KMS-11 (cell line): ENCODE measurements at regions not wholly inside any gene's neighbourhood (a gene's known extent, or its start where the extent isn't known, plus 50 kb on each side); places are given as distances from the start of the nearest gene placed in this dataset.

Experiments
- H2AFZ ChIP-seq: fragments of 200-600 bp; sonication (generic); 2 replicates; pipeline ENCODE4 v1.6.1; 2016; ENCODE audit warnings: antibody characterized with exemption, mixed run types, low read depth
- H3K27ac ChIP-seq: fragments of 200-600 bp; sonication (generic); 2 replicates; pipeline ENCODE4 v1.6.1; 2016; ENCODE audit warnings: mild to moderate bottlenecking, mixed run types
- H3K27me3 ChIP-seq: fragments of 200-600 bp; sonication (generic); 2 replicates; pipeline ENCODE4 v1.6.1; 2017; ENCODE audit warnings: mild to moderate bottlenecking, low read depth, mixed run types, moderate library complexity; ENCODE audit not compliant: insufficient read depth
- H3K36me3 ChIP-seq: fragments of 200-600 bp; sonication (generic); 2 replicates; pipeline ENCODE4 v1.6.1; 2017; ENCODE audit warnings: mild to moderate bottlenecking, mixed run types; ENCODE audit not compliant: insufficient read depth
- H3K4me1 ChIP-seq: fragments of 200-600 bp; sonication (generic); 2 replicates; pipeline ENCODE4 v1.6.1; 2016; ENCODE audit warnings: mild to moderate bottlenecking, low read depth, mixed run types; ENCODE audit not compliant: poor library complexity, severe bottlenecking
- H3K4me2 ChIP-seq: fragments of 200-600 bp; sonication (generic); 2 replicates; pipeline ENCODE4 v1.7.0; 2016; ENCODE audit warnings: mild to moderate bottlenecking, mixed run types
- H3K4me3 ChIP-seq: fragments of 200-600 bp; sonication (generic); IDR thresholded peaks from 2 replicates; pipeline ENCODE4 v1.6.1; 2017; ENCODE audit warnings: low read depth, low read length, mixed read lengths; ENCODE audit not compliant: insufficient read depth
- H3K79me2 ChIP-seq: fragments of 200-600 bp; sonication (generic); 2 replicates; pipeline ENCODE4 v1.6.1; 2016; ENCODE audit warnings: low read depth, mixed run types; ENCODE audit not compliant: insufficient read depth
- H3K9ac ChIP-seq: fragments of 200-600 bp; sonication (generic); 2 replicates; pipeline ENCODE4 v1.6.1; 2016; ENCODE audit warnings: mild to moderate bottlenecking, mixed run types
- H4K20me1 ChIP-seq: fragments of 200-600 bp; sonication (generic); 2 replicates; pipeline ENCODE4 v1.6.1; 2016; ENCODE audit warnings: mild to moderate bottlenecking, mixed run types; ENCODE audit not compliant: insufficient read depth
- TF ChIP-seq, protein P1 (sequence below): fragments of 200-600 bp; sonication (generic); conservative IDR thresholded peaks from 2 replicates; pipeline ENCODE4 v1.6.1; 2017; ENCODE audit warnings: low read depth, mild to moderate bottlenecking, antibody characterized with exemption, low read length, moderate library complexity, mixed read lengths

DNA sequence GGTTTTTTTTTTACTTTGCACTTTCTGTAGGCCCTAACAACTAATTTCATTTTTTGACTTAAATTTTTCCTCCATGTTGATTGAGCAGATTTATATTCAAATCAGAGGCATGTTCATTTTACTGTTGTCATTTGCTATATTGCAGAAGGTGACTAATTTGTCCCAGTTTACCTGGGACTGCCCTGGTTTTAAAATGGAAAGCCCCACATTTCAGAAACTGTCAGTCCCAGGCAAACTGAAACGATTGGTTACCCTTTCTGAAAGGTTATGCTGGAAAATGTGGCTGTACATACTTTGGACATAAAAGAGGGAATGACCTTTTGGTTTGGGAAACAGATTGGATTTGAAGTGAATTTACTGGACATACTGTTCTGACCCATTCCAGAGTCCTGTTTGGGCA is 160.0 kb downstream of the SPCS3 start:
- no peak overlapping the region for H3K27ac ChIP-seq
- no peaks in the 10 kb centered on the region for H3K36me3 ChIP-seq
- H2AFZ ChIP-seq: no peak overlapping the region
- no peak overlapping the region for H3K4me2 ChIP-seq
- H3K4me3 ChIP-seq: no peak overlapping the region
- peaks cover 4% of the 10 kb centered on the region for H3K4me1 ChIP-seq
- H3K9ac ChIP-seq: no peak overlapping the region
- no peaks in the 10 kb centered on the region for H4K20me1 ChIP-seq
- no peaks in the 10 kb centered on the region for H3K79me2 ChIP-seq
- no peaks in the 10 kb centered on the region for H3K27me3 ChIP-seq
- TF ChIP-seq, protein P1, sequence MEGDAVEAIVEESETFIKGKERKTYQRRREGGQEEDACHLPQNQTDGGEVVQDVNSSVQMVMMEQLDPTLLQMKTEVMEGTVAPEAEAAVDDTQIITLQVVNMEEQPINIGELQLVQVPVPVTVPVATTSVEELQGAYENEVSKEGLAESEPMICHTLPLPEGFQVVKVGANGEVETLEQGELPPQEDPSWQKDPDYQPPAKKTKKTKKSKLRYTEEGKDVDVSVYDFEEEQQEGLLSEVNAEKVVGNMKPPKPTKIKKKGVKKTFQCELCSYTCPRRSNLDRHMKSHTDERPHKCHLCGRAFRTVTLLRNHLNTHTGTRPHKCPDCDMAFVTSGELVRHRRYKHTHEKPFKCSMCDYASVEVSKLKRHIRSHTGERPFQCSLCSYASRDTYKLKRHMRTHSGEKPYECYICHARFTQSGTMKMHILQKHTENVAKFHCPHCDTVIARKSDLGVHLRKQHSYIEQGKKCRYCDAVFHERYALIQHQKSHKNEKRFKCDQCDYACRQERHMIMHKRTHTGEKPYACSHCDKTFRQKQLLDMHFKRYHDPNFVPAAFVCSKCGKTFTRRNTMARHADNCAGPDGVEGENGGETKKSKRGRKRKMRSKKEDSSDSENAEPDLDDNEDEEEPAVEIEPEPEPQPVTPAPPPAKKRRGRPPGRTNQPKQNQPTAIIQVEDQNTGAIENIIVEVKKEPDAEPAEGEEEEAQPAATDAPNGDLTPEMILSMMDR: no peak

DNA sequence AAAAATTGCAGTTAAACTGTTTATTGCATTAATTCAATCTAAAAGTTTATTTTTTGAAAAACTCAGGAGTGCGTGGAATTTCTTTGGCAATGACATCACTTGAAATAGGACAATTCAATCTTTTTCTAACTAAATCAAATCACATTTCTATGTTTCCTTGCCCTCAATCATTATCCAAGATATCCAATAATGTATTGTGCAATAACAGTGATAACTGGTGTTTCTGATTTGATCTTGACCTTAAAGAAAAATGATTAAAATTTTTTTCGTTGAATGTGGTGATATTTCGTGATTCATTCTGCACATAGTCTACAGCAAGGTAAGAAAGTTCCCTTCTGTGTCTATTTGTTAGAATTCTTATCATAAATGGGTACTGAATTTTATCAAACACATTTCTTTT is 163.2 kb downstream of the SPCS3 start:
- Histone ChIP-seq H3K4me2 (no peak overlapping the region), H3K4me1 (peaks cover 4% of the 10 kb centered on the region), H3K79me2 (no peaks in the 10 kb centered on the region), H3K27me3 (no peaks in the 10 kb centered on the region), H3K9ac (no peak overlapping the region), H3K36me3 (no peaks in the 10 kb centered on the region), H4K20me1 (no peaks in the 10 kb centered on the region), H3K4me3 (no peak overlapping the region), H3K27ac (no peak overlapping the region), H2AFZ (no peak overlapping the region)
- TF ChIP-seq, protein P1: no peak

DNA sequence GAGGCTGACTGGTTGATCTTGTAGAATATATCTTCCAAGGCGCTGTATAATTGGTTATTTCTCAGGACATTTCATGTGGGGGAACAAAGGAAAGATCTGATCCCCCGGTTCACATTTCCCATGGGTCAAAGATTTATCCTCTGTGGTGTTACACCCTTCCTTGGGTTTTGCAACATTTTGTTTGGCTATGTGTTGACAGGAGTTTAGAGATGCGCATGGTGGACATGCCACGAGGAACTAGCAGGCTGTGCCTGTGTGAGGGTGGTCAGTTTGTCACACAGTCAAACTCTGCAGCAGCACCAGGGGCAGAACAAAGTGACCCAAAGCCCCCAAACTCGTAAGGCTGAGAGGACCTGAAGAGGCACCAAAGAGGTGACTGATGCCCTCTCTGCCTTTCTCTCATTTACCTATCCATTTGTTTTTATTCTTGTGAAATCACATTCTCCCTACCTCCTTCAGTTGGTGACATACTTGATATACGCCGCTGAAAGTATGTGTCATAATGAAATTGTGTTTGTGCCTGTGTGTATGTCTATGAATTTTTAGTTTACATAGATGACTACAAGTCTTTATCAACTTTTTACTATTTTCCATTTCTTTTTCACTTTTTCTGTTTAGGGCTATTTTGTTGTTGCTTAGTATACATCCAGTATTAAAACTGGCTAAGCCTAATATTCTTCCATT is 164.7 kb downstream of the SPCS3 start:
- Histone ChIP-seq H3K36me3 (no peaks in the 10 kb centered on the region), H3K4me3 (no peak overlapping the region), H3K4me2 (no peak overlapping the region), H3K27me3 (no peaks in the 10 kb centered on the region), H2AFZ (no peak overlapping the region), H4K20me1 (no peaks in the 10 kb centered on the region), H3K79me2 (no peaks in the 10 kb centered on the region), H3K9ac (no peak overlapping the region), H3K27ac (no peak overlapping the region), H3K4me1 (peaks cover 4% of the 10 kb centered on the region)
- TF ChIP-seq, protein P1: no peak

DNA sequence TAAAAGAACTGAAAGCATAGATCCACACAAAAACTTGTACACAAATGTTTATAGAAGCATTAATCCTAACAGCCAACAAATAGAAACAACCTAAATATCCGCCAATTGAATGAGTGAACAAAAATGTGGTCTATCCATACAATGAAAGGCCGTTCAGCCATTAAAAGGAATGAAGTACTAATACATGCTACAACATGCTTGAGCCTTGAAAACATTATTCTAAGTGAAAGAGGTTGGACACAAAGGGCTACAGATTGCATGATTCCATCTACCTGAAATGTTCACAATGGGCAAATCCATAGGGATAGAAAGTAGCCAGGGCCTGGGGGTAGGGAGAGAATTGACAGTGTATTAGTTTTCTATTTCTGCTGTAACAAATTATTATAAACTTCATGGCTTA is 169.2 kb downstream of the SPCS3 start:
- Histone ChIP-seq H3K27me3 (no peaks in the 10 kb centered on the region), H3K27ac (no peak overlapping the region), H3K4me3 (no peak overlapping the region), H3K79me2 (no peaks in the 10 kb centered on the region), H4K20me1 (no peaks in the 10 kb centered on the region), H3K36me3 (peaks cover 1% of the 10 kb centered on the region; the same call in 1 of the 2 replicates), H3K4me1 (peaks cover 15% of the 10 kb centered on the region), H3K4me2 (no peak overlapping the region), H3K9ac (no peak overlapping the region), H2AFZ (no peak overlapping the region)
- TF ChIP-seq, protein P1: no peak
